ENCODE measurements at regions not wholly inside any gene's neighbourhood (a gene's known extent, or its start where the extent isn't known, plus 50 kb on each side); places are given as distances from the start of the nearest gene placed in this dataset.

DNA sequence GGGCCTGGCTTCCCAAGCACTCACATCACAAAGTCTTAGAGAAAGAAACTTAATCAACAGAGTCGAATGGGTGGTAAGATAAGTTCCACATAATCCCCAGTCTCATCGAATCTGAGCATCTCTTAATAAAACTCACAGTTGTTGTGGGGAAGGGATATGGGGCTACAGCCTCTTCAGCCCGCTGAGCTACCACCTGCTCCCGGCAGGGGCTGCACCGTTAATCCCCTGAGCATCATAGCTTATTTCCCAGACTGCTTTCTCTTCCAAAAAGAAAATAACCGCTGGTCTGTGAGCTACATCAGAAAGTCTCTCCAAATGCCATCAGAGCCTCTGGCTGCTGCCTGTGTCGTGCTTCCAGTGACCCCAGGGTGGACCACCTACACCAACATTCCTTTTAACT, 139.4 kb upstream of the CELF4 start:
- BruUV-seq (replicated peaks) = no TSS peak

DNA sequence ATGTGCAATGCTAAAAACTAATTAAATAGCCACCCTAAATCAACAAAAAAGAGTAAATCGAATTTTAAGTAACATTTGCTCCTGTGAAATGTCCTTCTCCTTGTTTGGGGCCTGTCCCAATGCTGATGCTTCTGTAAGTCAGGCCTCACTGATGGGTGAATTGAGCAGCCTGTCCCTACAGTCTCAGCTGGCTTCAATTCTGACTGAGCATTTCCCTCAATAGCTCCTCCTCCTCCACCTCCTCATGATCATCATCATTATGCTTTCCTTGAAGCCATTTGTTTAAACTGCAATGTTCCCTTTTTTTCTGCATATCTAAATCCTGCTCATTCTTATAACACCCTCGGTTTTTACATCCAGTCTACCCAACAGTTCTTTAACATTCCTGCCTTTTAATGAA, 137.2 kb upstream of the CELF4 start:
- Histone ChIP-seq H3K9ac (ENCODE audit: low read length) (no peak overlapping the region), H3K9me2 (replicated peaks; ENCODE audit: low read length) (no peaks in the 10 kb centered on the region), H3K27me3 (ENCODE audit: low read length) (no peaks in the 10 kb centered on the region), H3K4me3 (ENCODE audit: low read length) (no peak overlapping the region), H2AFZ (ENCODE audit: low read length) (no peak overlapping the region), H3K9me3 (ENCODE audit: low read length) (no peaks in the 10 kb centered on the region), H4K20me1 (ENCODE audit: low read length) (no peaks in the 10 kb centered on the region), H3K27ac (ENCODE audit: low read length) (no peak overlapping the region), H3F3A (ENCODE audit: low read length, unreplicated experiment) (no peaks in the 10 kb centered on the region), H3K4me1 (ENCODE audit: insufficient read depth, low read length) (no peaks in the 10 kb centered on the region), H3K36me3 (ENCODE audit: low read depth, low read length) (no peaks in the 10 kb centered on the region), H3K79me2 (ENCODE audit: low read length) (no peaks in the 10 kb centered on the region), H3K4me2 (ENCODE audit: low read length) (no peak overlapping the region)
- DNase-seq (no peak), ATAC-seq (no peak)
- CTCF ChIA-PET = no interaction called here
- intact Hi-C loops (cut with micrococcal nuclease) = no loop called here
- no TSS peak for BruUV-seq (replicated peaks)
- TF ChIP-seq EZH2phosphoT487 (IDR thresholded peaks at IDR 0.05; ENCODE audit: borderline replicate concordance, low read length) (no peak), CTCF (conservative IDR thresholded peaks at IDR 0.05; ENCODE audit: low read depth, low read length) (no peak), EZH2 (IDR thresholded peaks at IDR 0.05; ENCODE audit: low read length, unreplicated experiment) (no peak)
- POLR2A ChIA-PET (ENCODE audit: unreplicated experiment) = no interaction called here

More for the DNA sequence above, 139.4 kb upstream of the CELF4 start:
- no peak overlapping the region for H3K4me3 ChIP-seq (ENCODE audit: low read length)
- POLR2A ChIA-PET (ENCODE audit: unreplicated experiment) = no interaction called here
- intact Hi-C loops (cut with micrococcal nuclease) = no loop called here
- H3F3A ChIP-seq (ENCODE audit: low read length, unreplicated experiment) = no peaks in the 10 kb centered on the region
- H3K27me3 ChIP-seq (ENCODE audit: low read length) = no peaks in the 10 kb centered on the region
- no peak for ATAC-seq
- H3K4me1 ChIP-seq (ENCODE audit: insufficient read depth, low read length) = no peaks in the 10 kb centered on the region
- H3K9me2 ChIP-seq (replicated peaks; ENCODE audit: low read length) = no peaks in the 10 kb centered on the region
- H3K36me3 ChIP-seq (ENCODE audit: low read depth, low read length) = no peaks in the 10 kb centered on the region
- no peak overlapping the region for H3K4me2 ChIP-seq (ENCODE audit: low read length)
- TF ChIP-seq EZH2phosphoT487 (IDR thresholded peaks at IDR 0.05; ENCODE audit: borderline replicate concordance, low read length) = no peak
- TF ChIP-seq EZH2 (IDR thresholded peaks at IDR 0.05; ENCODE audit: low read length, unreplicated experiment) = no peak
- TF ChIP-seq CTCF (conservative IDR thresholded peaks at IDR 0.05; ENCODE audit: low read depth, low read length) = no peak
- no peak overlapping the region for H3K9ac ChIP-seq (ENCODE audit: low read length)
- no peak for DNase-seq
- H3K9me3 ChIP-seq (ENCODE audit: low read length) = no peaks in the 10 kb centered on the region
- H4K20me1 ChIP-seq (ENCODE audit: low read length) = no peaks in the 10 kb centered on the region
- no peak overlapping the region for H2AFZ ChIP-seq (ENCODE audit: low read length)
- H3K27ac ChIP-seq (ENCODE audit: low read length) = no peak overlapping the region
- no peaks in the 10 kb centered on the region for H3K79me2 ChIP-seq (ENCODE audit: low read length)
- CTCF ChIA-PET = no interaction called here

- TF ChIP-seq EZH2phosphoT487 (IDR thresholded peaks at IDR 0.05; ENCODE audit: borderline replicate concordance, low read length) (no peak), CTCF (conservative IDR thresholded peaks at IDR 0.05; ENCODE audit: low read depth, low read length) (no peak), EZH2 (IDR thresholded peaks at IDR 0.05; ENCODE audit: low read length, unreplicated experiment) (no peak)
Measured at GRCh38 chr18:37701967-37702366, 136.4 kb upstream of the CELF4 start.

More at GRCh38 chr18:37701967-37702366, 136.4 kb upstream of the CELF4 start:
- Histone ChIP-seq H3K9ac (ENCODE audit: low read length) (no peak overlapping the region), H3K4me3 (ENCODE audit: low read length) (no peak overlapping the region), H3K27ac (ENCODE audit: low read length) (no peak overlapping the region), H3K4me2 (ENCODE audit: low read length) (no peak overlapping the region), H3F3A (ENCODE audit: low read length, unreplicated experiment) (no peaks in the 10 kb centered on the region), H3K4me1 (ENCODE audit: insufficient read depth, low read length) (no peaks in the 10 kb centered on the region), H4K20me1 (ENCODE audit: low read length) (no peaks in the 10 kb centered on the region), H3K36me3 (ENCODE audit: low read depth, low read length) (no peaks in the 10 kb centered on the region), H3K27me3 (ENCODE audit: low read length) (no peaks in the 10 kb centered on the region), H3K79me2 (ENCODE audit: low read length) (no peaks in the 10 kb centered on the region), H3K9me2 (replicated peaks; ENCODE audit: low read length) (no peaks in the 10 kb centered on the region), H3K9me3 (ENCODE audit: low read length) (no peaks in the 10 kb centered on the region), H2AFZ (ENCODE audit: low read length) (no peak overlapping the region)
- ChIA-PET CTCF (no interaction called here), POLR2A (ENCODE audit: unreplicated experiment) (no interaction called here)
- intact Hi-C loops (cut with micrococcal nuclease) = no loop called here
- ATAC-seq (no peak), DNase-seq (no peak)
- BruUV-seq (replicated peaks) = no TSS peak
